NCI-H2227 treated with DMSO at 0.1 percent for 48 hours (cell line): ENCODE measurements at regions not wholly inside any gene's neighbourhood (a gene's known extent, or its start where the extent isn't known, plus 50 kb on each side); places are given as distances from the start of the nearest gene placed in this dataset.

Experiments
- DNase-seq: peaks from one replicate; lab custom pipeline; 2025; lab: John Stamatoyannopoulos, UW

DNA sequence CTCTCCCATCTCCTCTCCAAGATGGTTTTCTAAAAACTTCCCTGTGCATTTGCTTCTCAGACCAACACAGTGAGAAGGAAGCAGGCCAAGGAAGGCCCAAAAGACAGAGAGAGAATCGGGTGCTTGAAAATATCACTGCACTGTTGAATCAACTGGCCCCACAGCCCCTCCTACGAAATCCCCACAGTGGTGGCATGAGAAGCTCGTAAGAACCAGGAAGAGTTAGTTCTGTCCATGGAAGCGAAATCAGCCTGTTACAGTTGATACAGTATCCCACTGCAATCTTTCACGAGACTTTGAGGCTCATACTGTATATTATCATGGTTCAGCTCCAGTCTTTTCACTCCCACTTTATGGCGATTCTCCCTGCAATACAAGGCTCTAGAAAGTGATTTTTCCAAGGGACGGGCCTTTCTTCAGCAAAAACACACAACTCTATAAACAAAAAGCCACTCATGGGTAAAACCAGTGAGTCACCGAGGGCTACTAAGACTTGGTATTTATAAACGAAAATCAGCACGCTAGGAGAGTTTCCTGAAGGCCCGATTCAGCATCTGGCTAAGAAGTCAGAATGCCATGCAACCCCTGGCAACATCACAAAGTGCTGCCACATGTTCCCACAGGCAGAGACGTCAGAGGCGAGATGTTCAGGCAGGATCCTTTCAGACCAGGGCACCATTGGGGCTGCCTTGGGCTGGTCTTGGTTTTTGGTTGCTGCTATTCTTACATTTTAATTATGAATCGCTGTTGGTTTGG lies 185.7 kb downstream of the IRX5 start:
- DNase-seq: no peak

DNA sequence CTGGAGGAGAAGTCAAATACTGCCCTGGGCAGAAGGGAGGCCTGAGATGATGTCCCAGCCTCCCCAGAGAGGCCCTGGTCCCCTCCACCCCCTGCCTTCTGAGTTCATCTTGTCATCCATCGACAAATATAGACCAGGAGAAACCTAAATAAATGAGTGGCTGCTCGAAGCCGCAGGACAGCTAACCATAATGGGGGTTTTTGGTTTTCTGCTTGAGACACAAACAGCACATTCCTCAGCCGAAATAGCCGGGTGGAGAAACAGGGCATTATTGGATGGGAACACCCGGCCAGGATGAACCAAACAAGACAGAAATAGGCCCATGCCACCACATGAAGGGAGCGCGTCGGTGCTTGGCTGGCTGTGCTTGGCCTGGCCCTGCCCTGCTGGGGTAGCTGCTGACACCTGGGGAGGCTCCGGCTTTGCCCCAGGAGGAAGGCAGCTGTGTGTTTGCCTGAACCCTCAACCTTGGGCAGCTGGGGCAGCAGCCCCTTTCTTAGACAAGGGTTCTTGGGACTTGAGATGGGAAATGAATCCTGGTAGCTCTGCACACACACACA lies 188.1 kb downstream of the IRX5 start:
- DNase-seq: no peak

DNA sequence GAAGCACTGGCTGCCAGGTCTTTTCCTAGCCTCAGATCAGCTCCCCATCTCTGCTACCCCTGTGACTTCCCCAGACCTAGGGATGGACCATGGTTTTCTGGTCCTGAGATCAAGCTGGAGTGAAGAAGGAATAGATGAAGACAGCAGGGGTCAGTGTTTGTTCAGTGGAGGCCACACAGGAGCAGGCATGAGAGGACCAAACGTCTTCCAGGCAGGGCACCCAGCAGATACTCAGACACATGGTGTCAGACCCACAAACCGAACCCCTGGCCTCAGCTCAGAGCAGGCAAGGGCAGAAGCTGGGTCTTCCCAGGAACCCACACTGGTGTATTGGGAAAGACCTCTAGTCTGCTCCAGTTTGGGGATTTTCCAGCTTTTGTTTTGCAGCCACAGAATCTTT lies 189.7 kb downstream of the IRX5 start:
- no peak for DNase-seq

DNA sequence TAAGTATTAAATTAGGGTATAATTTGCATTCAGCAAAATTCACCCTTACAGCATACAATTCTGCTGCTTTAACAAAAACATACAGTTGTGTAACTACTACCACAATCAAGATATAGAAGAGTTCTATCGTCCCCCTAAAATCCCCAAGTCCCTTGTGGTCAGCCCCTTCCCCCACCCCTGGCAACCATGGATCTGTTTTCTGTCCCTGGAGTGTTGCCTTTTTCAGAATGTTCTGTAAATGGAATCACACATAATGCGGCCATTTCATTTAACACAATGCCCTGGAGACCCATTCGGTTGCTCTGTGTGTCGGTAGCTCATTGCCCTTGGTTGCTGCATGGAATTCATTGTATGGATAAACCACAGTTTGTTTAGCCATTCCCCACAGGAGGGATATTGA lies 190.2 kb downstream of the IRX5 start:
- DNase-seq: no peak

DNA sequence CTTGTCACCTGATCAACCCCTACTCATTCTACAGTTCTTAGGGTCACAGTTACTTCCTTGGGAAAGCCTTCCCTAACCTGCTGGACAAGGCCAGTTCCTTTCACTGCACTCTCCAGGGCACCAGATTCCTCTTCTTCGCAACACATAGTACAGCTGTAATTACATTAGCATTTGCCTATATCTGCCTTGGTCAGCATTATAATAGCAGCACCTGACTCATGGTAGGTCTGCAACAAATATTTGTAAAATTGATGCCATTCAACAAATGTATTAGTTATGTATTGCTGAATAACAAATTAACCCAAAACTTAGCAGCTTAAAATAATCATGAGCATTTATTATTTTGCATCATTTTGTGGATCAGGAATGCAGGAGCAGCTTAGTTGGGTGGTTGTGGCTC lies 193.0 kb downstream of the IRX5 start:
- no peak for DNase-seq

DNA sequence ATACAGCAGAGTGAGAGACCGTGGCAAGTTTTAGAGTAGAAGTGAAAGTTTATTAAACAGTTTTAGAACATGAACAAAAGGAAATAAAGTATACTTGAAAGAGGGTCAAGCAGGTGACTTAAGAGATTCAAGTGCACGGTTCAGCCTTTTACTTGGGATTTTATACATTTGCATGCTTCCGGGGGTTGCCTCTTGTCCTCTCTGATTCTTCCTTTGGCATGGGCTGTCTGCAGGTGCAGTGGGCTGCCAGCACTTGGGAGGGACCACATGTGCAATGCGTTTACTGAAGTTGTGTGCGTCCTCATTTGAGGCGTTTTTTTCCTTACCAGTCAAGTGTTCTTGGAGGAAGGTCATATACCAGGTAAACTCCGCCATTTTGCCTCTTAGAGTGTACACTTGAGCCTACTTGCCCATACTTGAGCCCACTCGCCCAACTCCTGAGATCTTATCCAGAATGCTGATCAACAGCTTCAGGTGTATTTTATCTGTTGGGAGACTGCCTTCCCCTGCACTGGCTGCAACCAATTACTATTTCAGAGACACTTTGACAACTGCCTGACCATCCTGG lies 195.2 kb downstream of the IRX5 start:
- no peak for DNase-seq

DNA sequence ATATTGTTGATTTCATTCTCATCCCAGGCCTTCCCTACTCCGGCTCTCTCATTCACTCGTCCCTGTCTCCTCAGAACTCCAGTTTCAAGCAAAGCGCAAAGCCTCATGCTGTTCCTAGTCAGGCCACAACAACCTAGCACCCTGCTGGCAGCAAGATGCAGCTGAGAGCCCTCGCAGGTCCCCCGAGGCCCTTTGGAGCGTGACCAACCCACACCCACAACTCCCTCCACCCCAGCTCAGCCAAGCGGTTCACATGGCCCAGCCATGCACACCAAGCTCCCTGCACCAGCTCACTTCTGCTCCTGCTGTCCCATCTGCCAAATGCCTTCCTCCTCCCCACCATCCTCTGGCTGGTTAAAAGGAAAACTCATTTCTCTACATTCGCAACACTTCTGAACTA lies 195.8 kb downstream of the IRX5 start:
- DNase-seq: no peak

DNA sequence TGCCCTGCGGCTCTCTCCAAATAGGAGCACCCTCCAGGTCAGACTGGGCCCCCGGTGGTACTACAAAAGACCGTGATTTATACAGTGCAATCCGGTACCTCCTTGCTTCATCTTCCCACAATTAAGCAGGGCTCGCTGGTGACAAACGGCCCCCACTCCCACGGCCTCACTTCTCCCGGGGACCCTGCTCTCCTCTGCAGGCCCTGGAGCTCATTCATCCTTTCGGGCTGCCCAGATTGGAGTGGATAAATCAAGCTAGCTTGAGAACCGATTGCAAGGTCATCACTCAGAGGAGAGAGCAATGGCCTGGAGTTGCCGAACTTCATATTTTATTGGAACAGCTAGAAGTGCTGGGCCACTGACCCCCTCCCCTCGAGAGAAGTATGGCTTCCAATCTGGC lies 193.5 kb upstream of the IRX6 start:
- DNase-seq: no peak

DNA sequence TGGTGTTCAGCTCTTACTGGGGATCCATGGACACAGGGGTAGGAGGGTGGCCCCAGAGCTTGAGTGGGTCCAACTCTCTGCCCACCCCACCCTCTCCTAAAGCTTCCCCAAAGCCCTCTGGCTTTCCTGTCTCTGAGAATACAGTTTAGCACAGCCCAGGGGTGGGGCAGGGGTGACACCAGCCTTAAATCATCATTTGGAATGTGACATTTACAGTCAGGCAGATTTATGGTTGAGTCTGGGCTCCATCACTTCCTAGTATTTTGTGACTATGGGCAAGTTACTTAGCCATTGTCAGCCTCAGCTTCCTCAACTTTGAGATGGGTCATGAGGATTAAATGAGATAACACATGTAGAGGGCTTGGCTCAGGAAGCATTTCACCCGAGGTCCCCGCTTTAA lies 193.1 kb upstream of the IRX6 start:
- DNase-seq: no peak

DNA sequence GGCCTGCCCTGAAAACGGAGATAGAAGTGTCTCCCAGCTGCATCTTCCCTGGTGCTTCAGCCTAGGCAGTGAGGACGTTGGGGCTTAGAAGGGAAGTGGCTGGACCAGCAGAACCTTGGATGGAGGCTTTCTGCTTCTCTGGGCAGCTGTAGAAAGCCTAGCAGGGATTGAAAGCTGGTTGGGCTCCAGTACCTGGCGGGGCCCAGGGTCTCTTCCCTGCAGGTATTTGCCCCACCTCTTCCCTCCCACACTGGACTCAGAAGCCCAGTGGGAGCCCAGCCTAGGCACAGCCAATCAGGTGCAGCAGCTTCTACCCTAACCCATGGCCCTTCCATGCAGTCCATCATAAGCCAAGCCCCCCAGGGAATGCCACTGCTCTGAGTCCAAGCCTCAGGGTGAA lies 190.3 kb upstream of the IRX6 start:
- DNase-seq: no peak

DNA sequence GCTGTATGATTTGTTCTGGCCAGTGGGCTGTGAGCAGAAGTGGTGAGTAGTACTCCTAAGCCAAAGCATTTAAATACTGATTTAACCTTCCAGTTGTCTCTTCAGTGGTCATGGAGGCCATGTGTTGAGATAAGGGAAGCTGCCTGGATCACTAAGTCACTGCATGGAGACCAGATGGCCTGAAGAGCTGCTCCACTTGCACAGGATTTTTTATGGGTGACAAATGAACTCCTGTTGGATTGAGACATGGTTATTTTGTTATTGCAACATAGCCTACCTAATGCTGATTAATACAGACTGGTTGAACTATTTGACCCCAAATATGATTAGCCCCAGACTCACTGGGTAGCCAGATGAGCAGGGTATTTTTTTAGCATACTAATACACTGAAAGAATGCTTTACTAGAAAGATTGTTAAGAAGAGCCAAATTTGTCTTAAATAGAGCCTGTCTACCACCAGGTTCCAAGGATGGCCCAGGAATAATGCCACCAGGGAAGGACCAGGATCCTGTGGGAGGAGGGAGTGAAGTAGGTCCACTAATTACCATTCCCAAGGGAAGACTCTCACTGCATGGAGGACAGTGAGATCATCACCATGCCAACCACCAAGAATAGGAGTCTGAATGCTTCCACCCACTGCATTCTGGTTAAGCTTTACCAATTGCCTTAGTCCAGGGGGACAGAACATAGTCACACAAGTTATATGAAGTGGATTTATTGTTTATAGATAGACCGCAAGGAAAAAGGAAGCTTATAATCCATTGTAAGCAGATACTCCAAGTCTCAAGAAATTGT lies 187.4 kb upstream of the IRX6 start:
- no peak for DNase-seq

DNA sequence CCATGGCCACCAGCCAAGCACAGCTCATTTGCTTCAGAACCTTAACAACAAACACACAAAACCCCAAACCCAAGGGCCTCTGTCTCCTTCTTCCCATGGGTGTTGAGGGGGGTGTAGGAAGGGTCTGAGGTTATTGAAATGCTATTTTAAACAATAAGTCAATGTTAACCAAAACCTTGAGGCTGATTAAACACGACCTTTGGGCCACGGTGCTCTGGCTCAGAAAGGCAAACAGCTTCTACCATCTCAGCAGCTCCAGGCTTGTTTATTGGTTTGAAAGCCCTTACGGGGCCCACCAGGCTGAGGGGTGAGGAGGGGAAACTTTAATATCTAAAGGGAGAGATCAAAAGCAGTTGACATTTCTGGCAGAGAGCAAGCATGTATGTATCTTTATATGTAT lies 185.7 kb upstream of the IRX6 start:
- no peak for DNase-seq

DNA sequence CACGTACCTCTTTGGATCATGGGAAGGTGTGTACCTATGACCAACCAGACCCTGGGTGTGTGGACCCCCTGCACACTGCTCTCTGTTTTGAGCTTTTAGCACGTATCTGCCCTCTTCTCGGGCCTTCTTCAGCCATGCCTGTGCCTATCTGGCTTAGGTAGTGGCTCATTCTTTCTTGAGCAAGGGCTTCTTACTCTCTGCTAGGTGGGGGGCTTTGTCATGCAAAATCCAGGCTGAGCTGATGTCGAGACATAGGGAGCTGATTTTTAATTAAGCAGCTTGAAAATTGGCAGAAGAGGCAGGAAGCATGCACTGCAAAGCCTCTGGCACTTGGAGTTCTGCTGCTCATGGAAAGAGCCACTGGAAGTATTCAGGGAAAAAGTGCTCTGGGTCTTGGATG lies 181.6 kb upstream of the IRX6 start:
- no peak for DNase-seq

DNA sequence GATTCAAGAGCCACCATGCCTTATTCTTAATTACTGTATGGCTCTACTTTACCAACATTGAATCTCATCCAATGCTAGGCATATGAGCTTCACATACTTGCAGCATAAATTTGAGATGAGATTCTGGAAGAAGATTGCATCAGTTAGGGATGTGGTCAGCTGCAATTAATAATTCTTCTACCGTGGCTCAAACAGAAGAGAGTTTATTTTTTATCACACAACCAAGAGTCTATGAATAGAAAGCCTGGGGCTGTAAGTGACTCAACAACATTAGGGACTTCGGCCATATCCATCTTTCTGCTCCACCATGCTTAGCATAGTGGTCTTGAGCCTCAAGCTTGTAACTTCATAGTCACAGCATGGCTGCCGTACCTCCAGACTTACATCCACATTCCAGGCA lies 179.4 kb upstream of the IRX6 start:
- no peak for DNase-seq

DNA sequence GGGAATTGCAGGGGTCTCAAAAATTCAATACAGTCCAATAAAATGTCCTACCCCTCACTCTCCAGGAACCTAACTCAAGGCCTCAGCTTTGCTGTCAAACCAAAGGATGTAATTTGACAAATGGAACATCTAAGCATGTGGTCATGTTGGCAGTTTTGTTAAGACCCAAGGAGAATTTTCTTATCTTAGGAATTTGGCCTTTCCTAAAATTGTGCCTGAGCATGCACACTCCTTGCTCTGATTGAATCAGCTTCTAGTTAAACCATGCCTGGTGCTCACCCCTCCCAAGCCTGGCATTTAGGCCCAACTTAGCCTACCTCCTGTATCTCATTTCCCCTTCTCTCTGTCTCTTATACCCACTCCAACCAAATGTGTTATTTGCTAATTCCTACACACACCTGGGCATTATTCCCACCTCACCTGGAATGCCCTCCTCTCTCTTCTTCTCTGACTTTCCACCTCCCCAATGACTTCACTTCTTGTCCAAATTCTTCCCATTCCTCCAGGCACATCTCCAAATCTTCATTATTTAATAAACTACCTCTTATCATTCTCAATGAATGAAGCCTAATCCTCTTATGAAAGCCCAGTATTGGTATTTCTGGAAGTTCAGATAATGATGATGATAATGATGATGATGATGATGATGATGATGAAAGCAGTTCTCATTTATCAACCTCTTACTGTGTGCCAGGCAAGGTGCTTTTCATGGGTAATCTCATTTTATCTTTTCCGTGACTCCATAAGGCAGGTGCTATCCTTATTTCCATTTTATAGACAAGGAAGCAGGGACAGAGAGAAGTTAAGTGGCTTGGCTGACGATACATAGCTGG lies 178.0 kb upstream of the IRX6 start:
- no peak for DNase-seq

DNA sequence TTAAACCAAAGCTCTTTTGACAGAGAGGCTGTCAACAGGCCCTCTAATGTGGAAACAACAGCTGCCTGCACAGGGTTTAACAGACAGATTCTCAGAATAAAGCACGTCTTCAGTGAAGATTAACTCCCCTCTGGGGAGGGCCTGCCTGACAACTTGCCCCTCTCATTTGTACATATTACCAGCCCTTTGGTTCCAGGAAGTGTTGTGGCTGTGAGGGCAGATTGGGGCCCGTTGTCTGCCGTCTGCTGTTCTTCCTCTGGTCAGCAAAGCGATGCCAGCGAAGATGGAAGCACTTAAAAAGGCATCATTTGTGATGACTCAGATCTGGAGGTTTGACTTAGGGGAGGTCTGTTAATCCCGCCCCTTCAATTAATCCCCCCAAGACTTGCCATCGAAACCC lies 177.0 kb upstream of the IRX6 start:
- no peak for DNase-seq

DNA sequence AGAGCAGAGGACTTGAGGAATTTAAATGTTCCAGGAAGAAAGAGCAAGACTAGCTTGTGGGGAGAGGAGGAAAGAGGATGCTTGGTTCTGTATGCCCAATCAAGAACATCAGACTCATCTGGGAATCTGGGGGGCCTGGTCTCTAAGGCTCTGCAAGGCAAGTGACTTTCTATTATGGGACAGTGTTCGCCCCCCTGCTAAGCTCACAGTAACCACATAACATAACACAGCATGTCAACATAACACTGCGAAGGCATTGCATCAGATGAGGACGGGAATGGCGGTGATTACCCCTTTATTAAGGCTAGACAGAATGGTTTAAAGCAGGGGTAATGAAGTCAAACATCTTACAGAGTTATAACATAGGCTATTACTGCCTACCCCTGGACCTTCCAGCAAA lies 176.6 kb upstream of the IRX6 start:
- no peak for DNase-seq

DNA sequence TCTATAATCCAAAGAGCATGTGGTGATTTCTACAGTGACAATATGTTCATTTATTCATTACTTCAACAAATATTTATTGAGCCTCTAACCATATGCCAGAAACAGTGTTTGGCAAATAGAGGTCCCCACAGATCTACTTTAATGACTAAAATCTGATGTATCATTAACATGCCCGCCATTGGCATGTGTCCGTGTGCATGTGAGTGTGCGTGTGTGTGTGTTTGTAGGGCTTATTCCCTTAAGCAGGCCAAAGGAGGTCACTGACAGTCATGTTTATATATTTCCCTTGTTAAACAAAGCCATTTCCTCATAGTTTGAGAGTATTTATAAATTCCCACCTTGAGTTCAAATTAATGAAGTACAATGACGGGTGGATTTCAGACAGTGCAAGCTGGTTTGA lies 174.4 kb upstream of the IRX6 start:
- no peak for DNase-seq

DNA sequence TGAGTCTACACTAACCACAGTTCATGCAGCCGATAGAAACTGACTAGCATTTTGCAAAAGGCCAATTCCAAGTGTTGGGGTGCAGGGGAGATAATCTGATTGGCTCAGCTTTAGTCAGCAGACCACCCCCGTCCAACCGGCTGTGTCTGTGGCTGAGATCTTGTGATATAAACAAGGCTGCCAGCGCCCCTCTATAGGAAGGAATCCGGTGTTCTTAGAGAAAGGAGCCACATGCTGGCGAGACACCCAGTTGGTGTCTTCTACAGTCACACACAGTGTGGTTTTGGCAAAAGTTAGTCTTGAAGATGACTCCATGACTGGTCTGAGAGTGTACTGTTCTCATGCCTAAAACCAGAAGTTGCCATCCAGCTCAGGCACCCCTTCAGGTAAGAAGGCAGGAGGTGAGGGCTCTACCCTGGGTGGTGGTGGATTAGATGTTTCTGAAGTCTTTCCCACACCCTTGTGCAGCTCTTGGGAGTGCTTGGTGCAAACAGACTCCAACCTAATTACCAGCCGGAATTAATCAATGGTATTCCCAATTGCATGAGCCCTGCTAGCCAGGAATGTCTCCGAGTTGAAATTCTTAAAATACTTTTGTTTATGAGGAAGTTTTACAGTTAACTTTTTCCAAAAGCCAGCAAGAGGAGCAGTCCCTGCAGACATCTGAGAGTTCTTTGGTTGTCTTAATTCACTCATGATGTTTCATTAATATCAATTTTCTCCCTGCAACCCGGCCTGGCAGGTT lies 172.3 kb upstream of the IRX6 start:
- DNase-seq: no peak

DNA sequence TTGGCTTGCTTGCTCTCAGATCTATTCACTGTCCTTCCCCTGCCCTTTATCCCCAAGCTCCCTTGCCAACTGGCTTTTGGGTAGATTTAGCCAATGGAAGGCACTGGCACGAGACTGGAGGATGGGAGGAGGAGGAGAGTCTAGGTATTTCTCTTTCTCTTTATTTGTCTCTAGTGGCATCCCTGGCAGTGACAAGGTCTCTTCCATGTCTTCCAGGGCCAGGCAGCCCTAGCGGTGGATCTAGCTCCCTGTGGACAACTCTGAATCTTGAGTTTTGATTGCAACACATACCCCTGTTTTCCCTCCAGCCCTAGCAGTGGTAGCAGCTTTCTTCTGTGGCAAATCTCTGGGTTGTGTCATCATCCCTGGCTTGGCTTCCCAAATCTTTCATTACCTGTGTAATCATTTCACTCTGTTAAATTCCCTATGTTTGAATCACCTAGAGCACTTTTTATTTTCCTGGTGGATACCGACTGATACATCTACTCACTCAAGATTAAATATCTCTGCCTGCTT lies 171.1 kb upstream of the IRX6 start:
- DNase-seq: no peak

DNA sequence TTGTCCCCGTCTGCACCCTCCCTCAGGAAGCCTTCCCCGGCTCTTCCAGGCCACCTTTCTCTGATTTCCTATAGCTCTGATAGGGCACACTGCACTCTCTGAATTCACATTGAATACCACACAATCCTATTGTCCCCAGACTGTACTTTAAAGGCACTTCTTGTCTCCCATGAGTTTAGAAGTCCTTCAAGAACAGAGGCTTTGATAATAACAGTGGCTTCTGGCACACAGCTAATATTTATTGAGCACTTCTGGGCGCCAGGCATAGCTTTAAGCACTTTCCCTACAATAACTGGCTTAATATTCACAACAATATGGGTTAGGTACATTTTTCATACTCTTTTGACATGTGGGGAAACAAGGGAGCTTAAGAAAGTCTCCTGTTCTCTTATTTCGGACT lies 169.7 kb upstream of the IRX6 start:
- DNase-seq: no peak
